ENCODE measurements at regions not wholly inside any gene's neighbourhood (a gene's known extent, or its start where the extent isn't known, plus 50 kb on each side); places are given as distances from the start of the nearest gene placed in this dataset.

GRCh38 chr7:24054236-24054635, 229.8 kb upstream of the NPY start:
- no peak for DNase-seq
- Histone ChIP-seq H3K9me3 (ENCODE audit: control insufficient read depth, low read length) (no peaks in the 10 kb centered on the region), H3K9ac (ENCODE audit: extremely low read depth, low read length, poor library complexity, severe bottlenecking) (no peak overlapping the region), H3K4me1 (ENCODE audit: control insufficient read depth, insufficient read depth, low read length) (peaks cover 2% of the 10 kb centered on the region), H3K36me3 (ENCODE audit: control insufficient read depth, insufficient read depth, low read length) (no peaks in the 10 kb centered on the region), H3K27me3 (ENCODE audit: control insufficient read depth, insufficient read depth, low read length, poor library complexity, severe bottlenecking) (no peaks in the 10 kb centered on the region), H3K4me3 (ENCODE audit: low read length) (no peak overlapping the region), H3K27ac (ENCODE audit: low read depth, low read length) (no peak overlapping the region)
- WGBS, 2 experiments (ENCODE audit: insufficient coverage in 1 of 2, insufficient read length in 1 of 2) = 50 to 78% methylated on average over 1 to 2 of the region's 2 CpGs
- TF ChIP-seq CTCF (conservative IDR thresholded peaks at IDR 0.05) = no peak
- no peaks in the 10 kb centered on the region for H3K9me3 Mint-ChIP-seq
- H3K27ac Mint-ChIP-seq = no peak overlapping the region
- H3K36me3 Mint-ChIP-seq (ENCODE audit: low read depth) = no peaks in the 10 kb centered on the region
- peaks cover 11% of the 10 kb centered on the region for H3K4me1 Mint-ChIP-seq
- H3K27me3 Mint-ChIP-seq (ENCODE audit: insufficient read depth) = peaks cover 3% of the 10 kb centered on the region
- no peak overlapping the region for H3K4me3 Mint-ChIP-seq

- no peak for DNase-seq
- Histone ChIP-seq H3K9ac (ENCODE audit: extremely low read depth, low read length, poor library complexity, severe bottlenecking) (no peak overlapping the region), H3K27ac (ENCODE audit: low read depth, low read length) (no peak overlapping the region), H3K4me3 (ENCODE audit: low read length) (no peak overlapping the region), H3K27me3 (ENCODE audit: control insufficient read depth, insufficient read depth, low read length, poor library complexity, severe bottlenecking) (no peaks in the 10 kb centered on the region), H3K36me3 (ENCODE audit: control insufficient read depth, insufficient read depth, low read length) (no peaks in the 10 kb centered on the region), H3K4me1 (ENCODE audit: control insufficient read depth, insufficient read depth, low read length) (peaks cover 2% of the 10 kb centered on the region), H3K9me3 (ENCODE audit: control insufficient read depth, low read length) (no peaks in the 10 kb centered on the region)
- Mint-ChIP-seq H3K9me3 (peaks cover 2% of the 10 kb centered on the region), H3K4me1 (peaks cover 13% of the 10 kb centered on the region), H3K27me3 (ENCODE audit: insufficient read depth) (peaks cover 3% of the 10 kb centered on the region), H3K27ac (no peak overlapping the region), H3K36me3 (ENCODE audit: low read depth) (no peaks in the 10 kb centered on the region), H3K4me3 (no peak overlapping the region)
- TF ChIP-seq CTCF (conservative IDR thresholded peaks at IDR 0.05) = peak; percentile 55
- 97 to 100% methylated on average over 2 of the region's 2 CpGs for WGBS, 2 experiments (ENCODE audit: insufficient coverage in 1 of 2, insufficient read length in 1 of 2)
Measured at GRCh38 chr7:24057243-24057642, 226.7 kb upstream of the NPY start.

- no peak for TF ChIP-seq CTCF (conservative IDR thresholded peaks at IDR 0.05)
- Mint-ChIP-seq H3K27me3 (ENCODE audit: insufficient read depth) (peaks cover 3% of the 10 kb centered on the region), H3K9me3 (peaks cover 4% of the 10 kb centered on the region), H3K4me1 (peaks cover 11% of the 10 kb centered on the region), H3K27ac (no peak overlapping the region), H3K4me3 (no peak overlapping the region), H3K36me3 (ENCODE audit: low read depth) (no peaks in the 10 kb centered on the region)
- Histone ChIP-seq H3K4me3 (ENCODE audit: low read length) (no peak overlapping the region), H3K27me3 (ENCODE audit: control insufficient read depth, insufficient read depth, low read length, poor library complexity, severe bottlenecking) (no peaks in the 10 kb centered on the region), H3K9ac (ENCODE audit: extremely low read depth, low read length, poor library complexity, severe bottlenecking) (no peak overlapping the region), H3K4me1 (ENCODE audit: control insufficient read depth, insufficient read depth, low read length) (peaks cover 2% of the 10 kb centered on the region), H3K9me3 (ENCODE audit: control insufficient read depth, low read length) (no peaks in the 10 kb centered on the region), H3K36me3 (ENCODE audit: control insufficient read depth, insufficient read depth, low read length) (no peaks in the 10 kb centered on the region), H3K27ac (ENCODE audit: low read depth, low read length) (no peak overlapping the region)
- 95% methylated on average over 4 of the region's 4 CpGs; no CpG with 5 or more reads in 1 of the 2 experiments for WGBS, 2 experiments (ENCODE audit: insufficient coverage in 1 of 2, insufficient read length in 1 of 2)
- no peak for DNase-seq
Measured at GRCh38 chr7:24058953-24059352, 225.0 kb upstream of the NPY start.
